GM12872 (cell line): ENCODE measurements at regions not wholly inside any gene's neighbourhood (a gene's known extent, or its start where the extent isn't known, plus 50 kb on each side); places are given as distances from the start of the nearest gene placed in this dataset.
A peak's percentile ranks its signal among the peaks of the same experiment; 100 is the strongest.

Experiments used
- TF ChIP-seq, protein P1 (sequence below): IDR thresholded peaks from 3 replicates; pipeline ENCODE4 v1.5.1; 2011; ENCODE audit warnings: low read depth, mild to moderate bottlenecking, low read length, moderate library complexity; ENCODE audit not compliant: insufficient read depth

- TF ChIP-seq, protein P1, sequence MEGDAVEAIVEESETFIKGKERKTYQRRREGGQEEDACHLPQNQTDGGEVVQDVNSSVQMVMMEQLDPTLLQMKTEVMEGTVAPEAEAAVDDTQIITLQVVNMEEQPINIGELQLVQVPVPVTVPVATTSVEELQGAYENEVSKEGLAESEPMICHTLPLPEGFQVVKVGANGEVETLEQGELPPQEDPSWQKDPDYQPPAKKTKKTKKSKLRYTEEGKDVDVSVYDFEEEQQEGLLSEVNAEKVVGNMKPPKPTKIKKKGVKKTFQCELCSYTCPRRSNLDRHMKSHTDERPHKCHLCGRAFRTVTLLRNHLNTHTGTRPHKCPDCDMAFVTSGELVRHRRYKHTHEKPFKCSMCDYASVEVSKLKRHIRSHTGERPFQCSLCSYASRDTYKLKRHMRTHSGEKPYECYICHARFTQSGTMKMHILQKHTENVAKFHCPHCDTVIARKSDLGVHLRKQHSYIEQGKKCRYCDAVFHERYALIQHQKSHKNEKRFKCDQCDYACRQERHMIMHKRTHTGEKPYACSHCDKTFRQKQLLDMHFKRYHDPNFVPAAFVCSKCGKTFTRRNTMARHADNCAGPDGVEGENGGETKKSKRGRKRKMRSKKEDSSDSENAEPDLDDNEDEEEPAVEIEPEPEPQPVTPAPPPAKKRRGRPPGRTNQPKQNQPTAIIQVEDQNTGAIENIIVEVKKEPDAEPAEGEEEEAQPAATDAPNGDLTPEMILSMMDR: no peak
Measured at GRCh38 chr14:106619606-106620005, 1093.2 kb downstream of the TMEM121 start.

- TF ChIP-seq, protein P1: no peak
Measured at GRCh38 chr14:106620368-106620767, 1094.0 kb downstream of the TMEM121 start.

- TF ChIP-seq, protein P1: no peak
Measured at GRCh38 chr14:106622200-106622745, 1095.9 kb downstream of the TMEM121 start.

DNA sequence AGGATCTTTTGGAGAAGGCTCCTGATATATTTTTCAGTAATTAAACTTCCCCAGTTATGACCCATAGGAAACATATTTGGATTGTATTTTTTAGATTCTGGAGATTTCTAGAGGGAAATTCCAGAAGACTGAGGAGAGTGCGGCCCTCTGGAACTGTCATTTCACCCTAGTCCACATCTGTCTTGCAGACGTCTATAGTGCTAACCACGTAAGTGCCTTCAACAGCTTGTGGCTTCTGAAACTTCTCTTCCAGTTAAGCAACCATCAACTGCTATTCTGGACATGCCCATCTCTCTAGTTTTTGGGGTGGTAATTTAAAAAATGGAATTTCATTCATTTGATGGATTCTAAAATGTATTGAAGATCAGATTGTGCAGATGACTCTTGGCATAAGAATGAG, 1098.8 kb downstream of the TMEM121 start:
- TF ChIP-seq, protein P1: no peak

DNA sequence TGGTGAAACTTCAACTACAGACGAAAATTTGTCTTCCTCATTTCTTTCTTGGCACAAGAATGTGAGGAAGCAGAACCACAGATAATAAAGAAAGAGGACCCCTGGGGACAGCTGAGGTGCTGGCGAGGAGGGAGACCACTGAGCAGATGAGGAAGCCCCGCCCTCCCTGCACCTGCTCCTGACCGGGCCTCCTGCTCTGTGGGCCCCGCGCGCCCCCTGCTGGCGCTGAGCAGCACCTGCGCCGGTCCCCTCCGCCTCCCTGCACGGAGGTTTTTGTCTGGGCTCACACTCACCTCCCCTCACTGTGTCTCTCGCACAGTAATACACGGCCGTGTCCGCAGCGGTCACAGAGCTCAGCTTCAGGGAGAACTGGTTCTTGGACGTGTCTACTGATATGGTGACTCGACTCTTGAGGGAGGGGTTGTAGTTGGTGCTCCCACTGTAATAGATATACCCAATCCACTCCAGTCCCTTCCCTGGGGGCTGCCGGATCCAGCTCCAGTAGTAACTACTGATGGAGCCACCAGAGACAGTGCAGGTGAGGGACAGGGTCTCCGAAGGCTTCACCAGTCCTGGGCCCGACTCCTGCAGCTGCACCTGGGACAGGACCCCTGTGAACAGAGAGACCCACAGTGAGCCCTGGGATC, 1100.7 kb downstream of the TMEM121 start:
- TF ChIP-seq, protein P1: peak; percentile 62; the same call in 2 of the 3 replicates

GRCh38 chr14:106631879-106632278, 1105.5 kb downstream of the TMEM121 start:
- TF ChIP-seq, protein P1: no peak

- TF ChIP-seq, protein P1: no peak
Measured at GRCh38 chr14:106633721-106634120, 1107.3 kb downstream of the TMEM121 start.
